K562 (cell line): ENCODE measurements at regions not wholly inside any gene's neighbourhood (a gene's known extent, or its start where the extent isn't known, plus 50 kb on each side); places are given as distances from the start of the nearest gene placed in this dataset.

Experiments
- CBX5 ChIP-seq: IDR thresholded peaks from 2 replicates; pipeline ENCODE4 v1.6.1; 2014; ENCODE audit warnings: low read depth, borderline replicate concordance
- CREB3L1 ChIP-seq: fragments of 450-650 bp; IDR thresholded peaks from 2 replicates; pipeline ENCODE4 v1.6.1; 2014; ENCODE audit warnings: low read depth, mild to moderate bottlenecking, moderate library complexity, borderline replicate concordance
- CREB5 ChIP-seq: fragments of 250-450 bp; sonication (Bioruptor Pico); IDR thresholded peaks from 2 replicates; pipeline ENCODE4 v1.5.0; 2020; ENCODE audit warnings: mild to moderate bottlenecking
- ELK3 ChIP-seq: fragments of 450-650 bp; formaldehyde crosslinking; IDR thresholded peaks from 2 replicates; pipeline ENCODE4 v1.4.0; 2020; ENCODE audit warnings: mild to moderate bottlenecking
- GATAD2A ChIP-seq: fragments of 450-650 bp; IDR thresholded peaks from 2 replicates; pipeline ENCODE4 v1.6.1; 2017
- HIVEP1 ChIP-seq: fragments of 250-450 bp; sonication (Bioruptor Pico); IDR thresholded peaks from 2 replicates; pipeline ENCODE4 v1.4.0; 2020; ENCODE audit warnings: mild to moderate bottlenecking
- HNRNPH1 ChIP-seq: fragments of 200-400 bp; formaldehyde crosslinking; optimal IDR thresholded peaks from 2 replicates; pipeline ENCODE3; 2017; ENCODE audit warnings: low read depth, mild to moderate bottlenecking, low read length, moderate library complexity
- IRF9 ChIP-seq: fragments of 450-650 bp; IDR thresholded peaks from 2 replicates; pipeline ENCODE4 v1.6.1; 2016; ENCODE audit warnings: missing biosample characterization, missing genetic modification characterization
- MIER1 ChIP-seq: fragments of 450-650 bp; IDR thresholded peaks from 2 replicates; pipeline ENCODE4 v1.6.1; 2016; ENCODE audit warnings: antibody characterized with exemption, mild to moderate bottlenecking, low read depth
- MNT ChIP-seq, 2 experiments: fragments of 450-650 bp; conservative IDR thresholded peaks; 2 replicates each; pipeline ENCODE4 v1.6.1; 2017; ENCODE audit warnings: mild to moderate bottlenecking in 2 of 2, moderate library complexity in 2 of 2
- MYNN ChIP-seq, 2 experiments: sonication (generic); formaldehyde crosslinking in 1 of 2; IDR thresholded peaks; 2 replicates each; pipeline versions ENCODE4 v1.5.0 to v1.6.1; 2016 to 2020; ENCODE audit warnings: antibody characterized with exemption in 1 of 2, missing genetic modification reagents in 1 of 2
- PHF21A ChIP-seq: fragments of 450-650 bp; IDR thresholded peaks from 2 replicates; pipeline ENCODE4 v1.6.1; 2017; ENCODE audit warnings: low read depth, borderline replicate concordance
- PTTG1 ChIP-seq: fragments of 450-650 bp; IDR thresholded peaks from 2 replicates; pipeline ENCODE4 v1.6.1; 2016; ENCODE audit warnings: low read depth, mild to moderate bottlenecking, missing genetic modification characterization, missing compliant biosample characterization
- RBM39 ChIP-seq: fragments of 200-400 bp; formaldehyde crosslinking; optimal IDR thresholded peaks from 2 replicates; pipeline ENCODE3; 2018; ENCODE audit warnings: low read depth, low read length
- SAFB2 ChIP-seq: fragments of 200-400 bp; formaldehyde crosslinking; IDR thresholded peaks from 2 replicates; pipeline ENCODE4 v1.6.1; 2018; ENCODE audit warnings: borderline replicate concordance, low read length, low read depth, moderate library complexity; ENCODE audit not compliant: severe bottlenecking
- TCF7L2 ChIP-seq: fragments of 150-350 bp; IDR thresholded peaks from 2 replicates; pipeline ENCODE4 v1.6.1; 2016; ENCODE audit warnings: low read depth, mild to moderate bottlenecking, low read length, moderate library complexity
- ZNF121 ChIP-seq: sonication (generic); formaldehyde crosslinking; conservative IDR thresholded peaks from 2 replicates; pipeline ENCODE4 v1.8.0; 2022; ENCODE audit warnings: missing genetic modification reagents
- ZNF253 ChIP-seq: fragments of 250-450 bp; sonication (Bioruptor Pico); conservative IDR thresholded peaks from 2 replicates; pipeline ENCODE4 v1.6.1; 2021; ENCODE audit warnings: mild to moderate bottlenecking
- ZNF449 ChIP-seq: fragments of 250-450 bp; sonication (Bioruptor Pico); IDR thresholded peaks from 2 replicates; pipeline ENCODE4 v1.8.0; 2022; ENCODE audit warnings: moderate library complexity, mild to moderate bottlenecking, inconsistent platforms
- ZNF668 ChIP-seq: fragments of 250-450 bp; sonication (Bioruptor Pico); IDR thresholded peaks from 2 replicates; pipeline ENCODE4 v1.8.0; 2022; ENCODE audit warnings: mild to moderate bottlenecking, inconsistent platforms

GRCh38 chr1:37255136-37255795 is 219.1 kb upstream of the ZC3H12A start (continued):
- TF ChIP-seq ZNF449 (CRISPR knock-in tag) (no peak), CBX5 (no peak), HIVEP1 (CRISPR knock-in tag) (no peak), RBM39 (no peak), ZNF668 (CRISPR knock-in tag) (no peak), MYNN (IDR thresholded peaks at IDR 0.05) (no peak), MYNN (CRISPR knock-in tag; IDR thresholded peaks at IDR 0.05) (no peak), MIER1 (peak; percentile 96), ELK3 (CRISPR knock-in tag) (no peak), ZNF253 (CRISPR knock-in tag) (no peak), CREB3L1 (no peak), GATAD2A (no peak), CREB5 (CRISPR knock-in tag) (no peak), PTTG1 (tag) (no peak), TCF7L2 (no peak), IRF9 (tag) (no peak), MNT (conservative IDR thresholded peaks at IDR 0.05) (peak; percentile 72 to 89), ZNF121 (CRISPR knock-in tag) (no peak), HNRNPH1 (no peak), PHF21A (no peak), SAFB2 (no peak)
